Colonic mucosa (tissue), 4 donors: ENCODE measurements at regions not wholly inside any gene's neighbourhood (a gene's known extent, or its start where the extent isn't known, plus 50 kb on each side); places are given as distances from the start of the nearest gene placed in this dataset.

Experiments
- DNase-seq: peaks from one replicate; pipeline ENCODE4 v3.0.0-alpha.2; 2020
- H3K27ac ChIP-seq: fragments of 200-600 bp; one replicate; pipeline ENCODE4 v1.8.0; 2021
- H3K27me3 ChIP-seq: fragments of 200-600 bp; one replicate; pipeline ENCODE4 v1.8.0; 2021
- H3K36me3 ChIP-seq: fragments of 200-600 bp; one replicate; pipeline ENCODE4 v1.8.0; 2021
- H3K4me1 ChIP-seq: fragments of 200-600 bp; one replicate; pipeline ENCODE4 v1.8.0; 2021; ENCODE audit warnings: mild to moderate bottlenecking
- H3K4me3 ChIP-seq: fragments of 200-600 bp; one replicate; pipeline ENCODE4 v1.8.0; 2021
- H3K9ac ChIP-seq, 2 donors: one replicate each; pipeline ENCODE4 v1.7.0; 2013; ENCODE audit warnings: control low read depth in 2 of 2, low read depth in 2 of 2, low read length in 2 of 2
- H3K9me3 ChIP-seq: fragments of 200-600 bp; one replicate; pipeline ENCODE4 v1.8.0; 2021
- CTCF ChIP-seq: fragments of 200-600 bp; IDR thresholded peaks from one replicate; pipeline ENCODE4 v1.8.0; 2022; ENCODE audit warnings: antibody characterized with exemption, mild to moderate bottlenecking
- intact Hi-C: fragments of 100-400 bp; cut with DNase I; formaldehyde crosslinking; loops from one replicate; pipeline ENCODE4 v1.14.1; 2022
- donor health status: healthy.
- donor health status: DM: no; HTN: no; CAD: no.
- donor health status: DM: no; HTN: no; CAD: no.

GRCh38 chr12:73719223-73719622 is 818.4 kb upstream of the ATXN7L3B start:
- TF ChIP-seq CTCF: no peak
- Histone ChIP-seq H3K4me1 (no peaks in the 10 kb centered on the region), H3K36me3 (no peaks in the 10 kb centered on the region), H3K9ac (no peak overlapping the region), H3K9me3 (no peaks in the 10 kb centered on the region), H3K27ac (no peak overlapping the region), H3K27me3 (no peaks in the 10 kb centered on the region), H3K4me3 (no peak overlapping the region)
- intact Hi-C loops: no loop called here
- DNase-seq: no peak

DNA sequence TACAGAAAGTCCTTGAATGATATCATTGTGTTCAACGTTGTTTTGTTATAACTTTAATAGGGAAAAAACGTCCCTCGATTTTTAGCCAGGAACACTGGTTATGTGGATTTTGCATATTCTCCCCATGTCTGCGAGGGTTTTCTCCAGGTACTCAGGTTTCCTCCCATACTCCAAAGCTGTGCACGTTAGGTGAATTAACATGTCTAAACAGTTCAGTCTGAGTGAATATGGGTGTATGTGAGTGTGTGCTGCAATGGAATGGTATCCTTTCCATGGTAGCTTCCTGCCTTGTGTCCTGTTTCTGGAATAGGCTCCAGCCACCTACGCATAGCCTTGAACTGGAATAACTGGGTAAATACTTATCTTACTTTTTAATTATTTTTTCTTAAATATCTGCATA is 810.8 kb upstream of the ATXN7L3B start:
- Histone ChIP-seq H3K27me3 (no peaks in the 10 kb centered on the region), H3K9ac (no peak overlapping the region), H3K9me3 (no peaks in the 10 kb centered on the region), H3K4me1 (no peaks in the 10 kb centered on the region), H3K36me3 (no peaks in the 10 kb centered on the region), H3K4me3 (no peak overlapping the region), H3K27ac (no peak overlapping the region)
- intact Hi-C loops: no loop called here
- DNase-seq: no peak
- no peak for TF ChIP-seq CTCF

- H3K4me1 ChIP-seq: no peaks in the 10 kb centered on the region
- H3K9ac ChIP-seq: no peak overlapping the region
- no peak overlapping the region for H3K27ac ChIP-seq
- H3K9me3 ChIP-seq: no peaks in the 10 kb centered on the region
- no peaks in the 10 kb centered on the region for H3K27me3 ChIP-seq
- H3K36me3 ChIP-seq: no peaks in the 10 kb centered on the region
- intact Hi-C loops: no loop called here
- DNase-seq: no peak
- TF ChIP-seq CTCF: no peak
- no peak overlapping the region for H3K4me3 ChIP-seq
Observed at GRCh38 chr12:73731658-73732057, 806.0 kb upstream of the ATXN7L3B start.

GRCh38 chr12:73769337-73769736 is 768.3 kb upstream of the ATXN7L3B start:
- no peak overlapping the region for H3K4me3 ChIP-seq
- no peak overlapping the region for H3K9ac ChIP-seq
- no peaks in the 10 kb centered on the region for H3K4me1 ChIP-seq
- no peaks in the 10 kb centered on the region for H3K36me3 ChIP-seq
- no peak for TF ChIP-seq CTCF
- no peaks in the 10 kb centered on the region for H3K27me3 ChIP-seq
- no peaks in the 10 kb centered on the region for H3K9me3 ChIP-seq
- no peak overlapping the region for H3K27ac ChIP-seq
- intact Hi-C loops: no loop called here
- DNase-seq: no peak

DNA sequence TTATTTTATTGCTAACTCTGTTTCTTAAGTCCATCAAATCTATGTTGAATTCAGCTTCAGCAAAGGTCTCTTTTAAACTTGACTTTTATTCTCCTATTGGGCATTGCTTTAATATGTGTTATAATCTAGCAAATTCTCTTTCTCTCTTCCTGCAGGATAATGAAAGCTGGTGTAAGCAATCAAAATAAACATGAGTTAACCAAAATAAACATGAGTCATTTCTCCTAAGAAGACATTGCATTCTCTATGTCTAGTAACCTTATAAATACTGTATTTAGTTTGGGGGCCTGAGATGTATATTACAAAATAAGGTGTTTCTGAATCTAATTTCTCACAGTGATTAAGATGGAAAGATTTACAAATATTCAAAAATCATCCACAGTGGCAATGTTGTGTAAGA is 739.1 kb upstream of the ATXN7L3B start:
- H3K36me3 ChIP-seq: no peaks in the 10 kb centered on the region
- intact Hi-C loops: no loop called here

More for the DNA sequence above, 739.1 kb upstream of the ATXN7L3B start:
- Histone ChIP-seq H3K9me3 (no peaks in the 10 kb centered on the region), H3K27me3 (no peaks in the 10 kb centered on the region), H3K4me3 (no peak overlapping the region), H3K9ac (no peak overlapping the region), H3K27ac (no peak overlapping the region), H3K4me1 (no peaks in the 10 kb centered on the region)
- no peak for DNase-seq
- no peak for TF ChIP-seq CTCF
